B cell (primary cell): ENCODE measurements at regions not wholly inside any gene's neighbourhood (a gene's known extent, or its start where the extent isn't known, plus 50 kb on each side); places are given as distances from the start of the nearest gene placed in this dataset.

ENCODE experiments used
- ATAC-seq: fragments of 200-7000 bp; cut with Tn5 transposase; one replicate; pipeline ENCODE4 v1.10.0; 2021; ENCODE audit warnings: low read depth, mild to moderate bottlenecking, moderate number of reproducible peaks, moderate library complexity
- CTCF ChIA-PET: fragments of 350-600 bp; sonication (Branson Sonifier 250); formaldehyde crosslinking; loops from one replicate; lab custom pipeline; 2021; ENCODE audit warnings: antibody characterized with exemption, inconsistent platforms; lab: Charles Lee
- POLR2A ChIA-PET: fragments of 350-600 bp; sonication (Branson Sonifier 250); formaldehyde crosslinking; loops from one replicate; lab custom pipeline; 2021; ENCODE audit warnings: antibody characterized with exemption; lab: Charles Lee
- DNase-seq: peaks from one replicate; pipeline ENCODE4 v3.0.0; 2013
- H2AFZ ChIP-seq: 2 replicates; pipeline ENCODE4 v1.6.1; 2012; ENCODE audit warnings: mild to moderate bottlenecking, low read depth, low read length; ENCODE audit not compliant: insufficient read depth, poor library complexity, severe bottlenecking
- H3K27ac ChIP-seq, 2 donors: 1 replicate in 1 of 2; 2 replicates in 1 of 2; pipeline ENCODE4 v1.5.1; 2012 to 2013; ENCODE audit warnings: low read length in 2 of 2, mild to moderate bottlenecking in 2 of 2, moderate library complexity in 1 of 2
- H3K27me3 ChIP-seq, 4 experiments: fragments of 200-600 bp in 1 of 4; sonication (generic) in 1 of 4; replicated peaks in 1 of 4; 1 replicate in 2 of 4; 2 replicates in 2 of 4; pipeline versions ENCODE4 v1.6.1 to v1.7.0; 2013 to 2016; ENCODE audit warnings: low read length in 3 of 4, mild to moderate bottlenecking in 2 of 4, mixed read lengths in 1 of 4, moderate library complexity in 1 of 4; ENCODE audit not compliant: insufficient read depth in 4 of 4, control insufficient read depth in 3 of 4; ENCODE audit errors: control extremely low read depth in 1 of 4
- H3K36me3 ChIP-seq, 2 experiments: replicated peaks in 1 of 2; 1 replicate in 1 of 2; 2 replicates in 1 of 2; pipeline versions ENCODE4 v1.6.1 to v1.7.1; 2013; ENCODE audit warnings: low read length in 1 of 2; ENCODE audit not compliant: insufficient read depth in 2 of 2, control insufficient read depth in 1 of 2; ENCODE audit errors: control extremely low read depth in 1 of 2, extremely low read depth in 1 of 2
- H3K4me1 ChIP-seq, 2 donors: fragments of 200-600 bp in 1 of 2; sonication (generic) in 1 of 2; 1 replicate in 1 of 2; 2 replicates in 1 of 2; pipeline versions ENCODE4 v1.5.1 to v1.6.1; 2013 to 2017; ENCODE audit warnings: low read length in 2 of 2; ENCODE audit not compliant: control insufficient read depth in 2 of 2, insufficient read depth in 2 of 2
- H3K4me2 ChIP-seq: replicated peaks from 2 replicates; pipeline ENCODE3; 2012; ENCODE audit warnings: mild to moderate bottlenecking, low read depth, low read length; ENCODE audit not compliant: poor library complexity, severe bottlenecking
- H3K4me3 ChIP-seq, 5 experiments: fragments of 200-600 bp in 1 of 5; sonication (generic) in 1 of 5; 1 replicate in 3 of 5; 2 replicates in 2 of 5; pipeline versions ENCODE4 v1.5.1 to v1.7.0; 2011 to 2016; ENCODE audit warnings: low read length in 4 of 5, mild to moderate bottlenecking in 4 of 5, low read depth in 2 of 5, control low read depth in 1 of 5, moderate library complexity in 1 of 5; ENCODE audit not compliant: insufficient read depth in 1 of 5; ENCODE audit errors: control extremely low read depth in 1 of 5, extremely low read depth in 1 of 5
- H3K79me2 ChIP-seq: fragments of 200-600 bp; sonication (generic); one replicate; pipeline ENCODE4 v1.6.0; 2016; ENCODE audit warnings: low read length; ENCODE audit not compliant: control insufficient read depth, insufficient read depth
- H3K9ac ChIP-seq: fragments of 200-600 bp; sonication (generic); 2 replicates; pipeline ENCODE4 v1.6.1; 2017; ENCODE audit warnings: mild to moderate bottlenecking, low read length, moderate library complexity
- H3K9me3 ChIP-seq, 3 donors: one replicate each; pipeline versions ENCODE4 v1.6.1 to v1.7.1; 2013; ENCODE audit warnings: low read length in 2 of 3; ENCODE audit not compliant: control insufficient read depth in 2 of 3, insufficient read depth in 1 of 3; ENCODE audit errors: control extremely low read depth in 1 of 3
- H4K20me1 ChIP-seq: 2 replicates; pipeline ENCODE4 v1.6.0; 2012; ENCODE audit warnings: mild to moderate bottlenecking, low read length; ENCODE audit not compliant: insufficient read depth, control insufficient read depth, poor library complexity, severe bottlenecking
- H3K27ac Mint-ChIP-seq: one replicate; pipeline ENCODE4 v1.8.0; 2021; ENCODE audit warnings: mixed read lengths
- H3K27me3 Mint-ChIP-seq: one replicate; pipeline ENCODE4 v1.8.0; 2021; ENCODE audit warnings: mixed read lengths
- H3K4me1 Mint-ChIP-seq: one replicate; pipeline ENCODE4 v1.8.0; 2021; ENCODE audit warnings: mixed read lengths
- H3K4me3 Mint-ChIP-seq: one replicate; pipeline ENCODE4 v1.8.0; 2021; ENCODE audit warnings: mixed read lengths
- H3K9me3 Mint-ChIP-seq: one replicate; pipeline ENCODE4 v1.8.0; 2022; ENCODE audit warnings: mixed read lengths; ENCODE audit not compliant: insufficient read depth
- EZH2 ChIP-seq: IDR thresholded peaks from 2 replicates; pipeline ENCODE4 v1.6.1; 2012; ENCODE audit warnings: borderline replicate concordance, low read depth, mild to moderate bottlenecking, moderate library complexity, low read length; ENCODE audit not compliant: insufficient read depth, poor library complexity, severe bottlenecking
- WGBS: methylation state at CpG from one replicate; pipeline ENCODE4 v1.1.5; 2013; ENCODE audit warnings: missing lambda C conversion rate; ENCODE audit not compliant: insufficient coverage; 5-methylcytosine and 5-hydroxymethylcytosine counted together
- intact Hi-C: fragments of 100-400 bp; cut with micrococcal nuclease; formaldehyde crosslinking; loops from one replicate; pipeline ENCODE4 v1.10.0; 2022
- TF ChIP-seq, protein P1 (sequence below): fragments of 200-600 bp; IDR thresholded peaks from one replicate; pipeline ENCODE4 v1.8.0; 2022; ENCODE audit warnings: antibody characterized with exemption, mild to moderate bottlenecking

DNA sequence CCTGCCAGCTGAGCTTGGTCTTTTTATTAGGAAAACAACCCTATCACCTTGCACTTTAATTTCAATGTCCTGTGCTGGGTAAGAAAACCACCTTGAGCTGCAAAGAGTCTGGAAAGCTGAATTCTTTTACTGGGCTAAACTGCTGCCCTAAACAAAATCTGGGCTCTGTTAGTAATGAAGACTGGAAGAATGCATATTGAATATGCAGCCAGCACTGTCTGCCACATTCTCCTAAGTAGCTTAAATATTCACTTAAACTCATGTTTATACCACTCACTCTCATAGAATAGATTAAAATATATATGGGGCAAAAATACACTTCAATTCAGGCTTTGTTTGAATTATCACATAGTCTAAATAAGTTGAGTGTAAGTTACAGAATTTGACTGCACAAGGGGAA, 158.0 kb downstream of the TGFB2 start:
- H3K27me3 Mint-ChIP-seq, result no peaks in the 10 kb centered on the region
- peaks cover 4% of the 10 kb centered on the region in 2 donors for H3K4me1 ChIP-seq
- H3K27ac Mint-ChIP-seq, result no peak overlapping the region
- H3K36me3 ChIP-seq, result no peaks in the 10 kb centered on the region
- no peak overlapping the region for H3K4me2 ChIP-seq
- H3K4me1 Mint-ChIP-seq, result peaks cover 12% of the 10 kb centered on the region
- peaks cover 0 to 10% (median 8%) of the 10 kb centered on the region in 3 donors for H3K9me3 ChIP-seq
- peaks cover 9% of the 10 kb centered on the region for H3K9me3 Mint-ChIP-seq
- ChIA-PET CTCF (no interaction called here), POLR2A (no interaction called here)
- no peak overlapping the region for H3K4me3 ChIP-seq
- DNase-seq, result no peak
- H3K4me3 Mint-ChIP-seq, result no peak overlapping the region
- H4K20me1 ChIP-seq, result no peaks in the 10 kb centered on the region
- H3K27me3 ChIP-seq, result peaks cover 0 to 3% (median 0%) of the 10 kb centered on the region in 4 experiments
- no peak overlapping the region for H3K9ac ChIP-seq
- ATAC-seq, result no peak
- no peak for TF ChIP-seq EZH2
- no peak overlapping the region for H3K27ac ChIP-seq
- no peak overlapping the region for H2AFZ ChIP-seq
- H3K79me2 ChIP-seq, result no peaks in the 10 kb centered on the region
- intact Hi-C loops, result no loop called here

DNA sequence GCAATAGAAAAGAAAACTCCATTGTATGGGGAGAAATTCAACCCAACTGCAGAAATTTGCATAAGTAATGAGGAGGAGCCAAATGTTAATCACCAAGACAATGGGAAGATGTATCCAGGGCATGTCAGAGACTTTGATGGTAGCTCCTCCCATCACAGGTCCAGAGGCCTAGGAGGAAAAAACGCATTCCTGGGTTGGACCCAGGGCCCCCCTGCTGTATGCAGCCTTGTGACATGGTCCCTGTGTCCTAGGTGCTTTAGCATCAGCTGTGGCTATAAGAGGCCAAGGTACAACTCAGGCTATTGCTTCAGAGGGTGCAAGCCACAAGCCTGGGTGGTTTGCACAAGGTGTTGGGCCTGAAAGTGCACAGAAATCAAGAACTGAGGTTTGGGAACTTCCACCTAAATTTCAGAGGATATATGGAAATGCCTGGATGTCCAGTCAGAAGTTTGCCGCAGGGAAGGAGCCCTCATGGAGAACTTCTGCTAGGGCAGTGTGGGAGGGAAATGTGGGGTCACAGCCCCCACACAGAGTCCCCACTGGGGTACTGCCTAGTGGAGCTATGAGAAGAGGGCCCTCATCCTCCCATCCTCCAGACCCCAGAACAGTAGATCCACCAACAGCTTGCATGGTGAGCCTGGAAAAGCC, 162.3 kb downstream of the TGFB2 start:
- 100% methylated on average over 1 of the region's 2 CpGs for WGBS
- Histone ChIP-seq H3K36me3 (no peaks in the 10 kb centered on the region), H3K9ac (no peak overlapping the region), H3K4me1 (peaks cover 0 to 12% of the 10 kb centered on the region in 2 donors), H3K9me3 (peaks cover 0 to 13% (median 12%) of the 10 kb centered on the region in 3 donors), H3K4me3 (no peak overlapping the region), H3K79me2 (no peaks in the 10 kb centered on the region), H3K27me3 (no peaks in the 10 kb centered on the region), H3K4me2 (no peak overlapping the region), H4K20me1 (no peaks in the 10 kb centered on the region), H2AFZ (no peak overlapping the region), H3K27ac (no peak overlapping the region)
- CTCF ChIA-PET, result interaction anchor here (0.5 kb wide), 1 partner anchor 189 kb away, joined by 3 read pairs; no protein-coding TSS in a partner anchor
- H3K4me1 Mint-ChIP-seq, result peaks cover 10% of the 10 kb centered on the region
- POLR2A ChIA-PET, result no interaction called here
- H3K27me3 Mint-ChIP-seq, result no peaks in the 10 kb centered on the region
- H3K27ac Mint-ChIP-seq, result no peak overlapping the region
- ATAC-seq (no peak), DNase-seq (no peak)
- intact Hi-C loops, result no loop called here
- TF ChIP-seq, protein P1, sequence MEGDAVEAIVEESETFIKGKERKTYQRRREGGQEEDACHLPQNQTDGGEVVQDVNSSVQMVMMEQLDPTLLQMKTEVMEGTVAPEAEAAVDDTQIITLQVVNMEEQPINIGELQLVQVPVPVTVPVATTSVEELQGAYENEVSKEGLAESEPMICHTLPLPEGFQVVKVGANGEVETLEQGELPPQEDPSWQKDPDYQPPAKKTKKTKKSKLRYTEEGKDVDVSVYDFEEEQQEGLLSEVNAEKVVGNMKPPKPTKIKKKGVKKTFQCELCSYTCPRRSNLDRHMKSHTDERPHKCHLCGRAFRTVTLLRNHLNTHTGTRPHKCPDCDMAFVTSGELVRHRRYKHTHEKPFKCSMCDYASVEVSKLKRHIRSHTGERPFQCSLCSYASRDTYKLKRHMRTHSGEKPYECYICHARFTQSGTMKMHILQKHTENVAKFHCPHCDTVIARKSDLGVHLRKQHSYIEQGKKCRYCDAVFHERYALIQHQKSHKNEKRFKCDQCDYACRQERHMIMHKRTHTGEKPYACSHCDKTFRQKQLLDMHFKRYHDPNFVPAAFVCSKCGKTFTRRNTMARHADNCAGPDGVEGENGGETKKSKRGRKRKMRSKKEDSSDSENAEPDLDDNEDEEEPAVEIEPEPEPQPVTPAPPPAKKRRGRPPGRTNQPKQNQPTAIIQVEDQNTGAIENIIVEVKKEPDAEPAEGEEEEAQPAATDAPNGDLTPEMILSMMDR, result no peak
- TF ChIP-seq EZH2, result no peak
- no peak overlapping the region for H3K4me3 Mint-ChIP-seq
- peaks cover 9% of the 10 kb centered on the region for H3K9me3 Mint-ChIP-seq
